HEK293 (cell line): ENCODE measurements at regions not wholly inside any gene's neighbourhood (a gene's known extent, or its start where the extent isn't known, plus 50 kb on each side); places are given as distances from the start of the nearest gene placed in this dataset.

Source experiments
- CTCF ChIP-seq: fragments of 450-650 bp; formaldehyde crosslinking; IDR thresholded peaks from 2 replicates; pipeline ENCODE4 v1.5.1; 2016; ENCODE audit warnings: missing biosample characterization, missing genetic modification characterization
- TSHZ1 ChIP-seq: fragments of 450-650 bp; formaldehyde crosslinking; IDR thresholded peaks from 2 replicates; pipeline ENCODE4 v1.5.1; 2016; ENCODE audit warnings: missing biosample characterization, missing genetic modification characterization, borderline replicate concordance
- ZBTB49 ChIP-seq: fragments of 450-650 bp; formaldehyde crosslinking; IDR thresholded peaks from 2 replicates; pipeline ENCODE4 v1.5.1; 2016; ENCODE audit warnings: missing biosample characterization, missing genetic modification characterization, low read depth

GRCh38 chr5:117568126-117568525, 993.5 kb upstream of the SEMA6A start:
- TF ChIP-seq ZBTB49 (tag by site-specific recombination) (no peak), TSHZ1 (tag by site-specific recombination) (no peak), CTCF (no peak)
